Stimulated activated CD8-positive, alpha-beta memory T cell treated with anti-CD3 and anti-CD28 coated beads, Interleukin-7, amount 100 ng/mL, for 1 hour (primary cell): ENCODE measurements at regions not wholly inside any gene's neighbourhood (a gene's known extent, or its start where the extent isn't known, plus 50 kb on each side); places are given as distances from the start of the nearest gene placed in this dataset.

Experiments used
- DNase-seq, 2 donors: peaks; one replicate each; pipeline ENCODE4 v3.0.0-alpha.2; 2020; ENCODE audit warnings: low read depth in 2 of 2

DNA sequence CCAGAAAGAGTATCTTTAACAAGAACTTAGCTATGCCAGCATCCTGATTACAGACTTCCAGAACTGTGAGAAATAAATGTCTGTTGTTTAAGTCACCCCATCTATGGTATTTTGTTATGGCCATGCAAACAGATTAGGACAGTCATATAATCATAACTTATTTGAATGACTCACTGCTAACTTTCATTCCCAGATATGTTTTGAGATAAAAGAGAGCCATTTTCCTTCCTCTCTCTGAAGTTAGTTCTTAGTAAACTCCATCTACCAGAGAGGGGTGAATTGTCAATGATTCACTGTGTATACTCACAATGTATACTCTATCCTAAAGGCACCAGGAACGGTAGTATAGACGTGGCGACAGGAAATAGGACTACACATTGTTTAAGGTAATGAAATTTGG, 179.4 kb upstream of the DPH6 start:
- no peak for DNase-seq

GRCh38 chr15:35727627-35728026, 181.7 kb upstream of the DPH6 start:
- no peak for DNase-seq

DNA sequence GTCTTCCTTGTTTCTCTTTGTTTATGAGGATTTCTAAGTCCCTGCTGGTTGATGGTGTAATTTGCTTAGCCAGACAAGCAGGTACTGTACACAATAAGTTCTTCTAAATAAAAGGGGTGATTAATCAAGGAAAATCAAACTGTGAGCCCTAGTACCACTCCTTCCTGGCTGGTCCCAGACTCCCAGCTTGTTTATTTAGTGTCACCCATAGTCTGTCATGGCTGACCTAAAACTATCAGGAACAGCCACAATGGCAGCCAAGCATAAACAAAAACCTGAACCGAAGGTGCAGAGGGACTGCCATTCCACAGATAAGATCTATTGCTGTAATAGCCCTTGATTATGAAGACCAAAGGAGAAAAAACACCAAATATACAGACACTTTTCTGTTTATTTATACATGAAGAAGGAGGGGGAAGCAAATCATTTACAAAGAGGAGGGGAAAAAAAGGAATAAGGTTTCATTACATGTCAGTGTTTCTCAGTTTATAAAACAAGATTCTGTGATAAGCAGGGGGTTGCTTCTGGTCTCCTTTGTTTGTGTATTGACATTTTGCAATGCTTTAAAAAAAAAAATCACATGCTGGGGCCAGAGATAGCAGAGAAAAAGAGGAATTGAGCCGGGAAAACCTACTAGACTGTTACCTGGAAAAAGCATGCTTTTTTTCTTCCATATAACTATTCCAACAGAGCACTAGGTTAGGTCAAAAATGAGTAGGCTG, 182.4 kb upstream of the DPH6 start:
- DNase-seq: no peak

DNA sequence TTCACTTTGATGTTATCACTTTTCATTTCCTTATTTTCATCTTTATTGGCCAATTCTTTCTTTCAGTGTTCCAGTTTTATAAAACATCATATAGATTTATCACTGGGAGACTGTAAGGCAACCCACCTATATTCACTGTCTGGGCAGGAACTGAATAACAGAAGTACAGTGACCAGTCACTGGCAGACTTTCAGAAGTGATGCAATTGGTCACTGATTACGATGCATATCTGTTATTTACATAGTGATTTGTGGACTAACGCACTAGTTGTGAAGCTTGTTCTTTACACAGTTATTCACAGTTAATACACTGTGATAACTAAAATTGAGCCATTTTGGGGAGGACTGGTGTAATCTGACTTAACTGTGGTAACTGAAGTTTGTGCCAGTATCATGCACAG, 190.2 kb upstream of the DPH6 start:
- DNase-seq: no peak

DNA sequence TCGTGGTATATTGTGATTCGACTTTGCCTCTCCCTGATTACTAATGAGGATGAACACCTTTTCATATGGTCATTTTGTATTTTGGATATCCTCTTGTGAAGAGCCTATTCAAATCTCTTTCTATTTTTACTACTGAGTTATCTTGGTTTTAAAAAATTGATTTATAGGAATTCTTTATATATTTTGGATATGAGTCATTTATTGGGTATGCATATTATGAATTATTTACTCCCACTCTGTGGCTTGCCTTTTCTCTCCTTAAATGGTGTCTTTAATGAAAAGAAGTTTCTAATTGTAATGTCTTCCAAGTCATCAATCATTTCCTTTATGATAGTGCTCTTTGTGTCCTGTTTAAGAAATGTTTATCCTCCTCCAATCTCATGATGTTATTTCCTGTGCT, 191.5 kb upstream of the DPH6 start:
- no peak for DNase-seq

- DNase-seq: no peak
Measured at GRCh38 chr15:35738370-35738769, 192.4 kb upstream of the DPH6 start.

- no peak for DNase-seq
Measured at GRCh38 chr15:35740761-35741160, 194.8 kb upstream of the DPH6 start.

DNA sequence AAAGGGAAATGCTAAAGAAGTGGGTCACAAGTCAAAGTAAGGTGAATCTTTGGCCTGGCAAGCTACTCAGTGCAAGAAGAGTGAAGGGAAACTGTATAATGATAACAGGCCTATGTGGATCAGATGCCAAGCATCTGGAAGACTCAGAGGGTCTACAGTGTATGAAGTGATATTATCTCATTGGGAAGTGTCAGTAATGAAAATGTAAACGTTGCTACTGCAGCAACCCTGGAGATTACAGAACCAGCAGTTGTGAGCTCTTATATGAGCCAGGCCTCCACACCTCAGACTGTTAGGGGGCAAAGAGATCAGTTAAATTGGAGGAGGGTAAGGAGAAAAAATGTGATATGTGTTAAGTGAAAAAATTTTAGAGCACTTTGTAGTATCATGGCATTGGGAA, 195.4 kb upstream of the DPH6 start:
- no peak for DNase-seq

DNA sequence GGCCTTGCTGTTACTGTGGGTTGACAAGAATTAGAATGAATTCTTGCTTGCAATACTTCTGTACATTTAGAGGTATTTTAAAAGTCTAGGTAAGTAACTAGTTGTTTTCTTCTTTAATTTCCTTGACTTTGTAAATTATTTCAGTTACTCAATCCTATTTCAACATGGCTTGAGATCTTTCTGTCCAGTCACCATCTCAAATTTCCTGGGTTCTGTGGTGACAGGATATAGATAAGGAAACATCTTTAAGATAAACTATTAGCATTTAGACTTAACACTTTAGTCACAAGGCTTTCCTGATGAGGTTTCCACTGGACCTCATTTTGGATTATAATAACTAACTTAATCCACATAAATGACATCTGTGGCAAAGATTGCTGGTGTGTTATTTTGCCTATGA, 195.9 kb upstream of the DPH6 start:
- DNase-seq: no peak

DNA sequence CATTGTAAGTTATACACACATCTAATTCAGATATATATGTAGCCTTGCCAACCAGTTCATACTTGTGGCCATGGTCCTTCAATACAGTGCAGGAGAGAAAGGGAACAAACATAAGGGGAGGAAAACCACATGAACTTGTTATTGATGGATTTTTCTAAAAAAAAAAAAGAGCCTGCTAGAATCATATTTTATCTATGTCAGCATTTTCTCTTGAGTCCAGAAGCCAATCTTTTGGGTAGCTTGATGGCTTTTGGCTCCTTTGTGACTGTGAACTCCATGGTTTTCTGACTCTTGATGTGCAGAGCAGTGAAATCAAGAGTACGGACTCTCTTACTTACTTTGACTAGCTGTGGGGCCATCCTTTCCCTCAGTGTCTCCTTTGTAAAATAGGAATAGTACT, 197.4 kb upstream of the DPH6 start:
- DNase-seq: no peak

GRCh38 chr15:35746121-35746520, 200.2 kb upstream of the DPH6 start:
- DNase-seq: no peak

DNA sequence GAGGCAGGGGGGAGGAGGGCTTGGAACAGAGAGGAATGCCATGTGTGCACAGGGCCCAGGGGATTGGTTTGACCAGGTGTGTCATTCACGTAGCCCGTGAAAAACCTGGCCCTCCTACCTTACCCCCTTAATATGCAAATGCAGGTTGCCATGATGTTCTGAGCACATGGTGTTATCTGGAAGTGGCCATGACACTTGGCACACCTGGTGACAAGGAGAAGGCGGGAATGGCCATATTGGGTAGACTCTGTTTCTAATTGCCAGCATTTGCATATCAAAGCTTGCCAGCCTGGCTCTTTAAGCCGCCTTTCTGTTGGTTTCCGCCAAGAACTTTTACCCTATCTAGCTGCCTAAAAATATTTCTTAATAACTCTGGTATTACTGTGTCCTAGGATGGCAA, 202.1 kb upstream of the DPH6 start:
- no peak for DNase-seq

- no peak for DNase-seq
Measured at GRCh38 chr15:35750051-35750450, 204.1 kb upstream of the DPH6 start.

DNA sequence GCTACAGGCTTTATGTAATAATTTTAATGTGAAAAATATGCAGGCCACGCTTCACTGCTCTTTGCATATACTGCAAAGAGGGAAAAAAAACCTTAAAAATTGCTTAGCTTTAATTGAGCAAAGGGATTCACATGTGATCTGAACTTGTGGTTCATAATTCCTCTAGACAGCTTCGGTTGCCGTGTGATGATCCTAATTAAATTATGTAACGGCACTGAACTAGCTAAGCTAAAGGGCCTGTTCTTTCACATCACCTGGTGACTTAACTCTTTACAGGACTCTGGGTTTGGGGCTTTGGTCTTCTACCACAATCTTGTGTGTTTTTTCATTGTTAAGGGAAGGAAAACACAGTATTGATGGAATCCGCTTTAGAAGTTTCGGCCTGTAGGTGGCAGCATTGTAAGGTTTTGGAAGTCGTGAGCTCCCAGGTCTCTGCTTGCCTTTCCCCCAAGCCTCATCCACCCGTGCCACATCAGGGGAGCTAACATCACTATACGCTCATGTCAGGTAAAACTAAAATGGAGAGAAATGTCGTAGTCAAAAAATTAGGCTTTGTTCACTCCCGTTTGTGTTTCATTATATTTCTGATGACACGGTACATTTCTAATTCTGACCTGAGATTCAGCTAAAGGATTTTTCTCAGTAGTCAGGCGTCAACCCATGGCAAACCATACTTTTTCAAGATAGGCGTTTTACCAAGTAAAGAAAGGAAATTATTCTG, 205.6 kb upstream of the DPH6 start:
- DNase-seq: peak in 1 of 2 donors; percentile 9

DNA sequence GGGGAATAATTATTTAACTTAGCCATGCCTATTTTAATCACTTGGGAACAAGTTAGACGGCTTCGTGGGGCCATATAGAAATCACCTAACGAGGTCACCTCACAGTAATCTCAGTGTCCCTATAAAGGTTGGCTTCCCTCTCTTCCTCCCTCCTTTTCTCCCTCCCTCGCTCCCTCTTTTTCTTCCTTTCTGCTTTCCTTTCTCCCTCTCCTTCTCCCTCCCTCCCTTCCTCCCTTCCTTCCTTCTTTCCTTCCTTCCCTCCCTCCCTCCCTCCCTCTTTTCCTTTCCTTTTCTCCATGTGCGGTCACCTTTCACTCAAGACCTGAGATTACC, 206.1 kb upstream of the DPH6 start:
- DNase-seq: no peak

- no peak for DNase-seq
Measured at GRCh38 chr15:35753486-35753885, 207.5 kb upstream of the DPH6 start.

DNA sequence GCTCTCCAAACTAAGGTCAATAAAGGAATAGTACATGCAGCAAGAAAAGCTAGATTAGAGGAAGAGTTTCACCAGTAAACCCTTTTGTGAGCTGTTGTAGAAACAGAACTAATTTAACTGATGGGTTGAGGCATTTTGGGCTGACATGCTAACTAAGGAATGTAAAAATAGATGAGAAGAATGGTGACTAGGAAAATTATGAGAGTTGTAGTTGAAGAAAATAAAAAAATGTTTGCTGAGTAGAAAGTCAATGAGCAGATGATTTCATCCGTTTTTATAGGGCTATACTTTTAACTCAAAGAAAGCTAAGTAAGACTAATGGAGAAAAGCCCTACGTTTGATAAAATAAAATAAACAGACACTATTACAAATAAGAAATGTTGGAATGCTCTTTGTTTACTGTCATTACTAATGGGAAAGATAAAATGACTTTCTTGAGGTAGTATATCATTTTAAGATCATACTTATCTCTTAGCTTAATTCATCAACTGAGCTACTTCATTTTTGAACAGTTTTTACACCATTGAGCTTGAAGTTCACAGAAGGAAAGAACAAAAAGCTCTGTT, 209.4 kb upstream of the DPH6 start:
- DNase-seq: no peak

DNA sequence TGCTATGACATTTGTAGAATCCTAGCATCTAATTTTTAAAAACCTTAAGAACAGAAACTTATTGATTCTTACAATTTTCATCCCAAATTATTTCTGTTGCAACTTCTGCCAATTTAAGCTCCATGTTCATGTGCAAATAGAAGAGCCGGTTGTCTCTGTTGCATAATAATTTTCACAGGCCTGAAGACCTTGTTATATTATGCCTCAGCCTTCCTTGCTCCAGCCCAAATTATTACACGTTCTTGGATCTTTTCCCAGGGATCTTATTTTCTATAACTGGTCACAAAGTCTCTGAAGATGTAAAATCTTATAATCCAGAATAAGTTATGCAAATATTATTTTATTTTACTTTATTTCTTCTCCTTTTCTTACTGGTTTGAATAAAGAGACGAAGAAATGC, 210.7 kb upstream of the DPH6 start:
- DNase-seq: no peak

DNA sequence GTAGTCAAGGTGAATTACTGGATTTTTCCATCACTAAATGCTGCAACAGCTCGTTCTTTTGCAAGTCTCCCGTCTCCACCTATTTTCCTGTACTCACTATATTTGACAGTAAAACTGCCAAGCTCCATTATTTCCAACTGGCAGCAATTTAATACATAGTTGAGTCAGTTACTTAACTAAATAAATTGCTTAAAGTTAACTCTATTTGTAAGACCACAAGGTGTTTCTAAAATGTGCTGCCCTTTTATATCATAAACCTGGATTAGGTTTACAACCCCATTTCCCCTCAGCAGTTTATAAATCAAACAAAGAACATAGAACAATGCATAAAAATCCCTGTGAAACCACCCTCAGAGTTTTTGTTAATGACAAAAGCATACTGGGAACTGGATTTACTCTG, 211.4 kb upstream of the DPH6 start:
- DNase-seq: no peak

DNA sequence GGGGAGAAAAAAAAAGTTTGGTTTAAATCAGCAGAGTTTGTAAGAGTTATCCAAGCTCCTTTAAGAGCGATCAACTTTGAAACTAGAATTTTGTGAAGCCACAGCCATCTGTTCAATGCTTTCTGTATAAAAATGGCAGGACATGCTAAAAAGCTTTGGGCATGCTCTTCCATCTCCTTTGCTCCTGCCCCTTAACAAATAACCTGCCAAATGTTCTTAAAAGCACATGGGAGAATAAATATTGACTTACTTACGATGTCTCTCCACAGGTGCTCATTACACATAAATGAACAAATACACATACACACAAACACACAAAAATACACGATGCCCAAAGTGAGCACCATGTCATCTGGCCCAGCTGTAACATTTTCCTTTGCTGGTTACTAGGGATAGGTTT, 211.8 kb upstream of the DPH6 start:
- no peak for DNase-seq

DNA sequence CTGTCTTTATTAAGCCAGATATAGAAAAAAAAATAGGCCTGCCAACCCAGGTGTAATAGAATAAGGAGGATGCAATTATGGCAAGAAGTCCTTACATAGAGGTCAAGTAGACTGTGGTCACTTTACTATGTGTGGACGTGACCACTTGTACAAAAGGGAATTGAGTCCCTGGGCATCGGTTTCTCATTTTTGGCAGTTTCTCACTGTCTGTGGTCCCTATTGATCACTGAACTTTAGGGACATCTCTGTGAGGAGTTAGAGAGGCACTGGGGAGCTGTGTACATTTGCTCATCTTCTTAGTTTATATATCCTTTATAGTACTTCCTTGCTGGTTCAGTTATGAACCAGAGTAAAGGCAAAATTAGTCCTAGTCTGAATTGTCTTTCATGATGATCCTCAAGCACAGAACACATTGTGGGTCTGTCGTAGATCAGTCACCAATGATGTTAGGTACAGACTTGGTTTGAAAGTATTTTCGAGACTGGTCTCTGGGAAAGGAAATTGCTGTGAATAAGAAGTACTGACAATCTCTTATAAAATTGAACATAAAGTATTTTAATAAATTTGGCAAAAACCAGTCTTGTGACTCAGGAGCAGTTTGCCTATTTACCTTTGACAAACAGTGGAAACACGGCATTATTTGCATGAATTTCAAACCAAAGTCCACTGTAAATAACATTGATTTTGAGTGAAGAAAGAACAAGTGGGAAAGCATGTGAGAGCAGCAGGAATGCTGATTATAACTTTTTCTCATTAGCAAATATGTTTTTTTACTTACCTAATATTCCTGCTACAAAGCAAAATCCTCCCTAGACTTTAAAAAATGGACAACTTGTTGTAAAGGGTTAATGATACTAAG, 218.9 kb upstream of the DPH6 start:
- DNase-seq: no peak

- DNase-seq: no peak
Measured at GRCh38 chr15:35768949-35769348, 223.0 kb upstream of the DPH6 start.

GRCh38 chr15:35769656-35770055, 223.7 kb upstream of the DPH6 start:
- DNase-seq: no peak
